BLaER1 (cell line): ENCODE measurements at regions not wholly inside any gene's neighbourhood (a gene's known extent, or its start where the extent isn't known, plus 50 kb on each side); places are given as distances from the start of the nearest gene placed in this dataset.

ENCODE experiments used
- H3K27ac ChIP-seq: shearing (Covaris generic); formaldehyde crosslinking; 2 replicates; pipeline ENCODE4 v1.8.1; 2022
- H3K27me3 ChIP-seq: shearing (Covaris generic); formaldehyde crosslinking; 2 replicates; pipeline ENCODE4 v1.8.1; 2022
- H3K36me3 ChIP-seq: shearing (Covaris generic); formaldehyde crosslinking; 2 replicates; pipeline ENCODE4 v1.8.1; 2022
- H3K4me1 ChIP-seq: shearing (Covaris generic); formaldehyde crosslinking; 2 replicates; pipeline ENCODE4 v1.8.1; 2022
- H3K4me2 ChIP-seq: shearing (Covaris generic); formaldehyde crosslinking; 2 replicates; pipeline ENCODE4 v1.8.1; 2022
- H3K4me3 ChIP-seq: shearing (Covaris generic); formaldehyde crosslinking; 2 replicates; pipeline ENCODE4 v1.8.1; 2022
- H3K9ac ChIP-seq: shearing (Covaris generic); formaldehyde crosslinking; 2 replicates; pipeline ENCODE4 v1.8.1; 2022
- H3K9me3 ChIP-seq: shearing (Covaris generic); formaldehyde crosslinking; 2 replicates; pipeline ENCODE4 v1.8.1; 2022
- H4K20me1 ChIP-seq: shearing (Covaris generic); formaldehyde crosslinking; 2 replicates; pipeline ENCODE4 v1.8.1; 2022
- Cebpa-rat ChIP-seq: shearing (Covaris generic); IDR thresholded peaks from 2 replicates; pipeline ENCODE4 v1.8.1; 2022

- H3K9me3 ChIP-seq = no peaks in the 10 kb centered on the region
- TF ChIP-seq Cebpa-rat = no peak
- H4K20me1 ChIP-seq = no peaks in the 10 kb centered on the region
- no peak overlapping the region for H3K9ac ChIP-seq
- H3K27ac ChIP-seq = no peak overlapping the region
- H3K27me3 ChIP-seq = no peaks in the 10 kb centered on the region
- H3K4me3 ChIP-seq = no peak overlapping the region
- H3K4me2 ChIP-seq = no peak overlapping the region
- H3K36me3 ChIP-seq = no peaks in the 10 kb centered on the region
- H3K4me1 ChIP-seq = no peaks in the 10 kb centered on the region
Observed at GRCh38 chr5:119820016-119820415, 190.7 kb downstream of the FAM170A start.

- Histone ChIP-seq H3K36me3 (no peaks in the 10 kb centered on the region), H4K20me1 (no peaks in the 10 kb centered on the region), H3K27me3 (no peaks in the 10 kb centered on the region), H3K9ac (no peak overlapping the region), H3K27ac (no peak overlapping the region), H3K4me3 (no peak overlapping the region), H3K4me2 (no peak overlapping the region), H3K9me3 (no peaks in the 10 kb centered on the region), H3K4me1 (no peaks in the 10 kb centered on the region)
- TF ChIP-seq Cebpa-rat = no peak
Observed at GRCh38 chr5:119820608-119821007, 191.2 kb downstream of the FAM170A start.

DNA sequence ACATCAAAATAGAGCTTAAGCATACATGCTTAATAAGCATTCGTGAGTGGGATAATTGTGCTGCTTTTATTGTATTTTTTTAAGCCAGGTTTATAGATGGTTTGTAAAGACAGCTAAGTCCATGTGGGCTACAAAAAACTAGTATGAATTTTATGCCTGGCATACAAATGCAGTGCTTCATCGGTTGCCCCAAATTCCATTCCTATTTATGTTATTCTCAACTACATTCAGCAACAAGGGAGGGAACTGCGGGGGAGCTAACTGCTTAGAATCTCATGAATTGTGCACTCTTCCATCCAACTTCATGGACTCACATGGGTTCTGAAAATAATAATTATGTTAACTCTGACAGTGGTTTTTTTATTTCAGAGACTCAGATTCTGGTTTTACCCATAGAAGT is 199.2 kb downstream of the FAM170A start:
- TF ChIP-seq Cebpa-rat = no peak
- H4K20me1 ChIP-seq = no peaks in the 10 kb centered on the region

DNA sequence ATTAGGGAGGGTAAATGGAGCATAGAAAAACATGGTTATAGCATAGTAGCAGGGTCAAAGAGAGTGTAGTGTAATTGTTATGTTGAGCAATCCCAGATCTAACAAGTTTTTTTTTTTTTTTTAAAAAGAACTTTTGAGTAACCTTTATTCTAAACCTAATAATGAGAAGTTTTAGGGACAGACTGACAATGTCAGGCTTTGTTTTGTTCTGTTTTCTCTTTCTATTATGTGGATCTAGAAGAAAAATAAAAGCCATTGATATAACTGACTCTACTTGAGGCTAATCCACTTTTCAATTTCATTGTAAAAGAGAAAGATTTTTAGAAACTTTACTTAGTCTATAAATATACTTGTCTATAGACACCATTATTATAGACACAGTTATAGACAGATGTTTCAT is 200.0 kb downstream of the FAM170A start:
- Histone ChIP-seq H3K4me1 (no peaks in the 10 kb centered on the region), H3K4me2 (no peak overlapping the region), H3K27me3 (no peaks in the 10 kb centered on the region), H4K20me1 (no peaks in the 10 kb centered on the region), H3K27ac (no peak overlapping the region), H3K9ac (no peak overlapping the region), H3K4me3 (no peak overlapping the region), H3K36me3 (no peaks in the 10 kb centered on the region), H3K9me3 (no peaks in the 10 kb centered on the region)
- no peak for TF ChIP-seq Cebpa-rat

More for the DNA sequence above, 199.2 kb downstream of the FAM170A start:
- no peak overlapping the region for H3K4me2 ChIP-seq
- H3K4me1 ChIP-seq = no peaks in the 10 kb centered on the region
- no peaks in the 10 kb centered on the region for H3K36me3 ChIP-seq
- H3K9me3 ChIP-seq = no peaks in the 10 kb centered on the region
- no peaks in the 10 kb centered on the region for H3K27me3 ChIP-seq
- no peak overlapping the region for H3K4me3 ChIP-seq
- H3K9ac ChIP-seq = no peak overlapping the region
- no peak overlapping the region for H3K27ac ChIP-seq

GRCh38 chr5:119833176-119833575 is 203.8 kb downstream of the FAM170A start:
- no peaks in the 10 kb centered on the region for H3K36me3 ChIP-seq
- H4K20me1 ChIP-seq = no peaks in the 10 kb centered on the region
- H3K4me3 ChIP-seq = no peak overlapping the region
- no peak for TF ChIP-seq Cebpa-rat
- no peaks in the 10 kb centered on the region for H3K27me3 ChIP-seq
- H3K4me1 ChIP-seq = no peaks in the 10 kb centered on the region
- H3K9ac ChIP-seq = no peak overlapping the region
- no peak overlapping the region for H3K27ac ChIP-seq
- no peak overlapping the region for H3K4me2 ChIP-seq
- H3K9me3 ChIP-seq = no peaks in the 10 kb centered on the region

DNA sequence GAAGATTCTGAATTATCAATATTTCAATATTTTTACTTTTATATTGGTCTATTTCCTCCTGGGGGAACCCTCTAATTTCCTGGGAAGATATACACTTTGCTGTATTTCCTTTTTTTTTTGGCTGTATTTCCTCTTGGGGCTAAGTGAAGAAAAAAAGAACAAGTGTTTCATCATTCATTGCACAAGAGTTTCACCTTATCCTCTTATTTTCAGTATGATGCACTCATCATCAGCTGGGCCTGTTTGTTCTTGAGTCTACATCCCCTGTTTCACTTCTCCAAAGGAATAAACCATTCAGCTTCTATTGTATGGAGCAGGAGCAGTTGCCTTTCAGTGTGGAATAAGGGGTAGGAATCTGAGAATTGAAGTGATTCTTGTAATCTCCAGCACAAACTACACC is 210.8 kb downstream of the FAM170A start:
- H3K9ac ChIP-seq = no peak overlapping the region
- no peaks in the 10 kb centered on the region for H3K9me3 ChIP-seq
- no peak overlapping the region for H3K4me2 ChIP-seq
- no peaks in the 10 kb centered on the region for H3K27me3 ChIP-seq
- TF ChIP-seq Cebpa-rat = no peak
- H3K4me3 ChIP-seq = no peak overlapping the region
- no peak overlapping the region for H3K27ac ChIP-seq
- H3K36me3 ChIP-seq = no peaks in the 10 kb centered on the region
- no peaks in the 10 kb centered on the region for H4K20me1 ChIP-seq
- no peaks in the 10 kb centered on the region for H3K4me1 ChIP-seq

DNA sequence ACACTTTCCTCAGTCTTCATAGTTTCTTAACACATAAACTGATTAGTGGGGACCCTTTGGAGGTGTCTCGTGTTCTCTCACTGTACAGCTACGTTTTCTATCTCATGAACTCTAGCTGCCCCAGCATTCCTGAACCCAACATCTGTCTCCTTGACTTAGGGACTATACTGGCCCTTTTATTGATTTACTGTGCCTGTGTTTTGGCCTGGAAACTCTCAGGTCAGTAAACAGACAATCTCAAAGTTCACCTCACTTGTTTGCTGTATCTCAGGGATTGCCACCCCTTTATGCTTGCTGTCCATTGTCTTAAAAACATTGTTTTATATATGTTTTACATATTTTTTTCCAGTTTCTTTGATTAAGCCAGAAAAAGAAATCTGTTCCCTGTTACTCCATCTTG is 222.8 kb downstream of the FAM170A start:
- H4K20me1 ChIP-seq = no peaks in the 10 kb centered on the region
- H3K36me3 ChIP-seq = no peaks in the 10 kb centered on the region
- no peaks in the 10 kb centered on the region for H3K27me3 ChIP-seq
- H3K4me1 ChIP-seq = no peaks in the 10 kb centered on the region
- no peak overlapping the region for H3K27ac ChIP-seq
- H3K4me2 ChIP-seq = no peak overlapping the region
- no peaks in the 10 kb centered on the region for H3K9me3 ChIP-seq
- H3K4me3 ChIP-seq = no peak overlapping the region
- no peak overlapping the region for H3K9ac ChIP-seq
- no peak for TF ChIP-seq Cebpa-rat

GRCh38 chr5:119860463-119860862 is 231.1 kb downstream of the FAM170A start:
- Histone ChIP-seq H3K9ac (no peak overlapping the region), H3K36me3 (no peaks in the 10 kb centered on the region), H3K27ac (no peak overlapping the region), H3K4me2 (no peak overlapping the region), H3K4me1 (no peaks in the 10 kb centered on the region), H3K27me3 (no peaks in the 10 kb centered on the region), H3K4me3 (no peak overlapping the region), H3K9me3 (no peaks in the 10 kb centered on the region), H4K20me1 (no peaks in the 10 kb centered on the region)
- no peak for TF ChIP-seq Cebpa-rat

- H3K27me3 ChIP-seq = no peaks in the 10 kb centered on the region
- no peaks in the 10 kb centered on the region for H3K9me3 ChIP-seq
- no peaks in the 10 kb centered on the region for H3K4me1 ChIP-seq
- no peak overlapping the region for H3K4me2 ChIP-seq
- no peak overlapping the region for H3K4me3 ChIP-seq
- H3K36me3 ChIP-seq = no peaks in the 10 kb centered on the region
- no peaks in the 10 kb centered on the region for H4K20me1 ChIP-seq
- H3K9ac ChIP-seq = no peak overlapping the region
- TF ChIP-seq Cebpa-rat = no peak
- no peak overlapping the region for H3K27ac ChIP-seq
Observed at GRCh38 chr5:119862619-119863018, 233.3 kb downstream of the FAM170A start.

GRCh38 chr5:119864286-119864685 is 234.9 kb downstream of the FAM170A start:
- H3K4me3 ChIP-seq = no peak overlapping the region
- no peak overlapping the region for H3K27ac ChIP-seq
- no peak overlapping the region for H3K4me2 ChIP-seq
- no peaks in the 10 kb centered on the region for H3K27me3 ChIP-seq
- no peak for TF ChIP-seq Cebpa-rat
- H4K20me1 ChIP-seq = no peaks in the 10 kb centered on the region
- no peaks in the 10 kb centered on the region for H3K36me3 ChIP-seq
- no peaks in the 10 kb centered on the region for H3K4me1 ChIP-seq
- H3K9me3 ChIP-seq = no peaks in the 10 kb centered on the region
- no peak overlapping the region for H3K9ac ChIP-seq

GRCh38 chr5:119873611-119874010 is 244.3 kb downstream of the FAM170A start:
- H3K4me2 ChIP-seq = 0 out of 2 replicates have a peak overlapping the region, but pooled peaks have one; percentile 7
- H3K9me3 ChIP-seq = no peaks in the 10 kb centered on the region
- no peaks in the 10 kb centered on the region for H3K36me3 ChIP-seq
- H4K20me1 ChIP-seq = no peaks in the 10 kb centered on the region
- H3K4me1 ChIP-seq = no peaks in the 10 kb centered on the region
- TF ChIP-seq Cebpa-rat = no peak
- H3K27me3 ChIP-seq = no peaks in the 10 kb centered on the region
- no peak overlapping the region for H3K27ac ChIP-seq
- no peak overlapping the region for H3K4me3 ChIP-seq
- H3K9ac ChIP-seq = no peak overlapping the region
